ENCODE measurements at regions not wholly inside any gene's neighbourhood (a gene's known extent, or its start where the extent isn't known, plus 50 kb on each side); places are given as distances from the start of the nearest gene placed in this dataset.
"Not testable (repeated sequence)": the region's sequence is repeated elsewhere in the genome, so short reads cannot be mapped to it uniquely, and the experiment has no call there.

DNA sequence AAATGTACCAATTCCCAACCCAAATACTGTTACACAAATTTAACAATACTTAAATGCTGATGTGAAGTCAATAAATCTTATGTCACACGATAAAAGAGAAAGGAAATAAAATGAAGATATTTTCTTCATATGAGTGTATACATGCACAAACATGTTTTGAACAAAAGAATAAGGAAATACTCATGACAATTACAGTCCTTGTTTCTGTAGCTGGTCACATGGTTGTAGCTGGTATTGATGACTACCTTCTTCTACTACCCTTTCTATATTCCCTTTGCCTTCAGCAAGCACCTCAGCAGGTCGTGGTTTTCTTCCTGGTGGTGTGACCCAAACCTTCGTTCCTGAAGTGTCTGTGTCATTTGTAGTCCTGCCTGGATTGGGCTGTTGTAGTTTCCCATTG lies 269.2 kb downstream of the CALCRL start:
- H3K9ac ChIP-seq (ENCODE audit: low read depth, low read length); H3K4me1 ChIP-seq (ENCODE audit: insufficient read depth, low read length); H3K36me3 ChIP-seq (ENCODE audit: insufficient read depth, low read length); H3K9me3 ChIP-seq (ENCODE audit: control insufficient read depth, insufficient read depth, low read length): not testable (repeated sequence)

DNA sequence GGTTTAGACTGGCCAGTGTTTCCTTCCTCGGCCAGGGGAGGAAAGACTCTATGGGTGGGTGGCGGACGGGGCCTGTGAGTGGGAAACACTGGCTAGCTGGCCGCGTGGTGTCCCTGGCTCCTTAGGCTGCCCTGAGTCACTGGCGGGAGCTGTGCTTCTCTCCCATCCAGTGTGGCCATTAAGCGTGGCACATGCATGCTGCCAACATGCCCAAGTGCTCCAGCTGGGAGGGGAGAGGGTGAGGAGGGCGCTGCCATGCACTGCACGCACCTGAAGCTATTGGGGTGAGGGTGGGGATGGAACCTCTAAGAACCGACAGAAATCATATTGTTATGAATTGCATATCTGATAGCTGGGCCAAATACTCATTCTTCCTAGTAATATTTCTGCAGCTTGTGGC lies 270.8 kb downstream of the CALCRL start:
- no peak overlapping the region for H3K9ac ChIP-seq (ENCODE audit: low read depth, low read length)
- no peaks in the 10 kb centered on the region for H3K4me1 ChIP-seq (ENCODE audit: insufficient read depth, low read length)
- no peaks in the 10 kb centered on the region for H3K9me3 ChIP-seq (ENCODE audit: control insufficient read depth, insufficient read depth, low read length)
- H3K36me3 ChIP-seq (ENCODE audit: insufficient read depth, low read length) = no peaks in the 10 kb centered on the region

DNA sequence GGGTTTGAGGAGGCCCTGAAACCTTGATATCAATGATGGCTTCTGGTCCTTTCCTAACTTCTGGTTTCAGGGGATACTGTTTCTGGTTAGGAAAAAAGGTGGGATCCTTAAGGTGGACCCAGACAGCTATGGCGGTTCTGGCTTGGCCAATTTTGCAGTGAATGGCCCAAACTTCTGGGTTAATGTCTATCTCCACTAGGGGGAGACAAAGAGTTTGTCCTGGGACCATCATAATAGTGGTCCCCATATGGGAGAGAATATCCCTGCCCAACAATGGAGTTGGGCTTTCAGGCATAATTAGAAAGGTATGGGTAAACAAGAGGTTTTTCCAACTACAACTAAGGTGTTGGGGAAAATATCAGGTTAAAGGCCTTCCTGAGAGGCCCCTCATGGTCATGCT lies 273.5 kb downstream of the CALCRL start:
- Histone ChIP-seq H3K36me3 (ENCODE audit: insufficient read depth, low read length) (no peaks in the 10 kb centered on the region), H3K9ac (ENCODE audit: low read depth, low read length) (no peak overlapping the region), H3K4me1 (ENCODE audit: insufficient read depth, low read length) (no peaks in the 10 kb centered on the region), H3K9me3 (ENCODE audit: control insufficient read depth, insufficient read depth, low read length) (no peaks in the 10 kb centered on the region)

DNA sequence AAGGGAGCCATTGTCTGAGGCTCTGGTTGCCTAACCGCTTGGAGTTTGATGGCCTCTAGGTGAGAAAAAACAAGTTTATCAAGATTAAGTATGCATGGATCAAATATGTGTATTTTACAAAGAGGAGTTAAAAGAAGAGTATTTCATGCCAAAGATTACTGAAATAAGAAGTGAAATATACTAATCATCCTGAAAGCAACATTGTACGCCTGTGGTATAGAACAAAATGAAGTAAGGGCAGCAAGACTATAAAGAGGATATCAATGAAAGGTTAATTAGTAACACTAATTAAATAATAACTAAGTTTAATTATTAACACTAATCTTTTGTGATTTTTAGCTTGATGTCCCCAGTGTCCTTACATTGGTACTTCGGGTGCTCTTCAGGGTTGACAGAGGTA lies 276.7 kb downstream of the CALCRL start:
- Histone ChIP-seq H3K9ac (ENCODE audit: low read depth, low read length) (no peak overlapping the region), H3K4me1 (ENCODE audit: insufficient read depth, low read length) (no peaks in the 10 kb centered on the region), H3K36me3 (ENCODE audit: insufficient read depth, low read length) (no peaks in the 10 kb centered on the region), H3K9me3 (ENCODE audit: control insufficient read depth, insufficient read depth, low read length) (no peaks in the 10 kb centered on the region)

DNA sequence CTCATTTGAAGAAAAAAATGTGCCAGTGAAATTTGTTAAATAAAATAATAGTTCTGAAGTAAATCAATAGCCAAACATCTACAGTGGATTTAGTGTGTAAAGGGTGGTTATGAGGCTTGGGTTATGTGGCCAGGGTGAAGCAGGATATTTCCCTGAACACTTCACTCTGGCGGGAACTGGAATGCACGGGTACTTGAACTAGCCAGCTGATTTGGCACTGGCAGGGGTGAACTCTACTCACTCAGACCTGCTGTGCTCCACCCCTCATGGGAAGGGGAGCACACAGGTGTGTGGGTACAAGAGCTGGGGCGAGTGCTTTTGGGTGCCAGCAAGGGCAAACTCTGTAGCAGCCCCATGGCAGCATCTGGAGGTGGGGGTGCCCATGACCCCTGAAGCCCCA lies 278.2 kb downstream of the CALCRL start:
- Histone ChIP-seq H3K9me3 (ENCODE audit: control insufficient read depth, insufficient read depth, low read length) (no peaks in the 10 kb centered on the region), H3K36me3 (ENCODE audit: insufficient read depth, low read length) (no peaks in the 10 kb centered on the region), H3K4me1 (ENCODE audit: insufficient read depth, low read length) (no peaks in the 10 kb centered on the region), H3K9ac (ENCODE audit: low read depth, low read length) (no peak overlapping the region)

DNA sequence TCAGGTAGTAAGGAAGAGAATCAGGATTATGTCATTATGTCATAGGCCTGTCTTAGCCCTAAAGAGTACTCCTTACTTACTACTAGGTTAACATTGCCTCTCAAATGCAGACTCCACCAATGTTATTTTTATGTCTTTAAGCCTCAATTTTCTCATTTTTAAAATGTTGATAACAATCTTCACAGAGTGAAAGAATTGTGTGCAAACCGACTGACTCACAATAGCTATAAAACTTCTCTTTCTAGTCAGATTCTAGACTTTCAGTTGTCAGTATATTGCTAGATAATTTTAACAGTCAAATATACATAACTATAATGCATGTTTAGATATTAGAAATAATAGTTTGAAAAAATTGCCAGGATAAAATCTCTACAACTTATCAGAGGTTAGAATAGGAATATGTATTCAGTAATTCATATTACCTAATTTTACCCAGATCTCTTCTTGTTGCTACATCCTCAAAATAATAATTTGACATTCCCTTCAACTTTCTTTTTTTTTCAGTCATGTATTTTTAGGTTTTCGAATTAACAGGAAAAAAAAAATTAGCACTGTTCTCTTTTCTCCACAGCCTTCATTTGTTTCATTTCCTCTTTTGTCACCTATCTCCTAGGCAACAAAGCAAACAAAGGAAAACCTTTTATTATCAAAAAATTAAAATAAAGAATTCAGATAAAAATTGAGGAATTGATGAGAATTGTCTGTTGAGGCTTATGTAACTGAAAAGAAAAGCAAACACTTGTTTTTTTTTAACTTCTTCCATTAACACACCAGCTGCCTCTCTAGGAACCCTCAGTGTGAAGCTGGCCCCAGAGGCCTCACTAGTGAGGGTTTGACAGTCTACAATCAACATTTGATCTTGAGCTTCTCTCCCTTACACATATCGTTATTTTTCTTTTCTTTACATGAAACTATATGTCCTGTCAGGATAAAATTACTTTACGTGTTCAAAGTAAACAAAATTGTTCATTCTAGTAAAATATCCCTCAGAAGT lies 279.0 kb downstream of the CALCRL start:
- H3K9me3 ChIP-seq (ENCODE audit: control insufficient read depth, insufficient read depth, low read length) = no peaks in the 10 kb centered on the region
- H3K36me3 ChIP-seq (ENCODE audit: insufficient read depth, low read length) = no peaks in the 10 kb centered on the region
- no peak overlapping the region for H3K9ac ChIP-seq (ENCODE audit: low read depth, low read length)
- no peaks in the 10 kb centered on the region for H3K4me1 ChIP-seq (ENCODE audit: insufficient read depth, low read length)

DNA sequence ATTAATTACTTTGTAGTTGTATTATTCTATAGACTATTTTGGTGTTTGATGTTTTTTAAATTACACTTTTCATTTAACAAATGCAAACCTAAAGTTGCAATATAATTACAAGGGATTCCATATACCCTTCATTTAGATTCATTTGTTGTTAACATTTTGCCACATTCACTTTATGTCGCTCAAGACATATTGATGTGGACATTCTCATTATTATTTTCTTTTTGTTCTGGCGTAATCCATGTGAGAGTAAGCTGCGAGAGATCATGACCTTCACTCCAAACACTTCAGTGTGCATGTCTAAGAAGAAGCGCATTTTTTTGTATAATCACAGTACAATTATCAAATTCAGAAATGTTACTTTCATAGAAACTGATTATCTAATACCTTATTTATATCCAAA lies 280.6 kb downstream of the CALCRL start:
- no peak overlapping the region for H3K9ac ChIP-seq (ENCODE audit: low read depth, low read length)
- no peaks in the 10 kb centered on the region for H3K9me3 ChIP-seq (ENCODE audit: control insufficient read depth, insufficient read depth, low read length)
- no peaks in the 10 kb centered on the region for H3K4me1 ChIP-seq (ENCODE audit: insufficient read depth, low read length)
- H3K36me3 ChIP-seq (ENCODE audit: insufficient read depth, low read length) = no peaks in the 10 kb centered on the region

DNA sequence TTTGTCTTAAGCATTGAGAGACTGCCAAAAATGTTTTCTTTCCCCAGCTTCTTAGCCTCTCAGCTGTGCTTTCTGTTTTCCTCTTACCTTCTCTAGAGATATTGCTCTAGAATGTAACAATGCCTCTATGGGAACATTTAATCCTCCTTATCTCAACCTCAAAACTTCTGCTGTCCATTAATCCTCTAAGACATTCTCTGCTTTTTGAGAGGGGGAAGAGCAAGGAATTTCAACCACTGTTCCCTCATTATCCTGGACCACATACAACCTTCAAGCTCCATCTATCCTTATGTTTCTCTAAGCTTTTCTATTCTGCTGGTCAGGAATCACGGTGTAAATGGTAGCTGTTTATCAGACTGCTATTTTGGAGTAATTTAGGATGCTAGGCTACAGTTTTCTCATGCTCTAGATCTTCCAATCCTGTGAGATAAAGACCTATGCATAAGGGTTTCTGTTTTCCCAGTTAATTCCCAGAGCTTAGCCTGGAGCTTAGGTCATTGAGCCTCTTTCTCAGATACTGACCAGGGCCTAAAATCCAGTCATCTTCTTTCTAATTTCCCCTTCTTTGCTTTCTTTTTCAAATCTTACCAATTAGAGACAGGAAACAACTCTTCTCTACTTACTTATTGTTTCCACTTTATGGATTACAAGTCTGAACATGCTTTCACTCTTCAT lies 282.0 kb downstream of the CALCRL start:
- Histone ChIP-seq H3K36me3 (ENCODE audit: insufficient read depth, low read length) (no peaks in the 10 kb centered on the region), H3K9me3 (ENCODE audit: control insufficient read depth, insufficient read depth, low read length) (no peaks in the 10 kb centered on the region), H3K4me1 (ENCODE audit: insufficient read depth, low read length) (no peaks in the 10 kb centered on the region), H3K9ac (ENCODE audit: low read depth, low read length) (no peak overlapping the region)

DNA sequence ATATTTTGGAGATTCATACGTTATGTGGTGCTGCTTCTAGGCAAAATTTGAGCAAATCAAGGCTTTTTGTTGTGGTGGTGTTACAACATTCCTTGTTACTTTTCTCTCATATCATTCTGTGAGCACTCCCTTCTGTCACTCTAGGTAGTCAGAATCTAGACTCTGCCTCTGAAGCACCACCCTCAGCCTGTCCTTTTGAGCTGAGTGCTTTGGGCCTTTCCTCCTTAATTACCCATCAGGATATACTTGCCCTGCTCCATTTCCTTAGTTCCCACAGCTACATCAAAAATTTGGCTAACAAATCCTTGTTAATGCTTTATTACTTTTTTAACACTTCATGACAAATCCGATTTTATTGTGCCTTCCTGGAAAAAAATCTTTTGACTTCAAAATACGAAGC lies 289.6 kb downstream of the CALCRL start:
- Histone ChIP-seq H3K9ac (ENCODE audit: low read depth, low read length) (no peak overlapping the region), H3K36me3 (ENCODE audit: insufficient read depth, low read length) (no peaks in the 10 kb centered on the region)

DNA sequence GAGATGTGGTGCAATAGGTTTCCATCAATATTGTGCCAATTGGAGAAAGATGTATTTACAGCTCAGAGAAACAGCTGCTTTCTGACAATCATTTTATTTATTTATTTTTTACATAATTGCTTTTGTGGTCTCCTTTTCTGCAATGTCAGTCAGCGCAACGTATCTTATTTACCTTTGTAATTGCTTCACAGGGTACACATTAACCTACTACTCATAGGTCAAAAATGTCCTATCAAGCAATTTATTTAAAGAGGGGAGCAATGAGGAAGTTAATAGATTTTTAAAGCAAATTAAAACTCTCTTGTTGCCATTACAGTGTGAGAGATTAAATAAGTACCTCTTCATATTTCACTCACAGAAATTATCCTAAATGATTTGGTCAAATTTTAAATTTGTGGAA lies 291.0 kb downstream of the CALCRL start:
- H3K36me3 ChIP-seq (ENCODE audit: insufficient read depth, low read length) = no peaks in the 10 kb centered on the region
- H3K4me1 ChIP-seq (ENCODE audit: insufficient read depth, low read length) = no peaks in the 10 kb centered on the region

More for the DNA sequence above, 289.6 kb downstream of the CALCRL start:
- peaks cover 15% of the 10 kb centered on the region; the same call in 1 of the 2 replicates for H3K9me3 ChIP-seq (ENCODE audit: control insufficient read depth, insufficient read depth, low read length)
- H3K4me1 ChIP-seq (ENCODE audit: insufficient read depth, low read length) = no peaks in the 10 kb centered on the region

DNA sequence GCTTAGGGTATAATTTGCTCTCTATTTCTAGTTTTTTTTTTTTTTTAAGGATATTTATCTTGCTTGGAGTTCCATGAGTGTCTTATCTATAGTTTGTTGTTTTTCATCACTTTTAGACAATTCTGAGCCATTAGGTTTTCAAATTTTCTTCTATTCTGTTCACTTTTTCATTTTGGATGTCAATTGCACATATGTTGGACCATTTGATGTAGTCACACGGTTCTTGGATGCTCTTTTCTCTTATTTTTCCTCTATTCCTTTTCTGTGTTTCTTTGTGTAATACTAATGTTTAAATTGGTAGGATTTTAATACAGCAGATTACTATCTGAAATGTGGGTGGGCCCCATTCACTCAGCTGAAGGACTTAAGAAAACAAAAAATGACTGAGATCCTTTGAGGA lies 292.6 kb downstream of the CALCRL start:
- Histone ChIP-seq H3K9ac (ENCODE audit: low read depth, low read length) (no peak overlapping the region), H3K9me3 (ENCODE audit: control insufficient read depth, insufficient read depth, low read length) (peaks cover 15% of the 10 kb centered on the region; the same call in 1 of the 2 replicates), H3K36me3 (ENCODE audit: insufficient read depth, low read length) (no peaks in the 10 kb centered on the region), H3K4me1 (ENCODE audit: insufficient read depth, low read length) (no peaks in the 10 kb centered on the region)

More for the DNA sequence above, 291.0 kb downstream of the CALCRL start:
- Histone ChIP-seq H3K9me3 (ENCODE audit: control insufficient read depth, insufficient read depth, low read length) (peaks cover 15% of the 10 kb centered on the region; the same call in 1 of the 2 replicates), H3K9ac (ENCODE audit: low read depth, low read length) (no peak overlapping the region)

DNA sequence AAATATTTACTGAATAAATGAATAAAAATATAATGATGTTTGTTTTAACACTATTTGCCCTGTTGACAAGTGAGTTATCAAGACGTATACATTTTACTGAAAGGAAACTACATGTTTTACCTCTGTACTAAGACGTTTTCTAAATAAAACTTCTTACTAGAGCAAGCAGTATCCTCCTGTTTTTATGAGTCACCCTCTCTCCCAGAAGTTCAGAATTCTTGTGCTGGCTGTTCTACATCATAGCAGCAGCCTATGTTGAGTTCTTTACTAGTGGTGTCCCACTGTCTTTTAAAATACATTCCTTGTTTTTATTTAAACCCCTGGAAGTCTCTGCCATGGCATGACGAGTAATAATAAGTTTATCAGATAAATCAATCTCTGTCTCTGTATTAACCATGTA lies 297.4 kb downstream of the CALCRL start:
- Histone ChIP-seq H3K4me1 (ENCODE audit: insufficient read depth, low read length) (no peaks in the 10 kb centered on the region), H3K9me3 (ENCODE audit: control insufficient read depth, insufficient read depth, low read length) (peaks cover 3% of the 10 kb centered on the region; the same call in 1 of the 2 replicates), H3K9ac (ENCODE audit: low read depth, low read length) (no peak overlapping the region), H3K36me3 (ENCODE audit: insufficient read depth, low read length) (no peaks in the 10 kb centered on the region)

DNA sequence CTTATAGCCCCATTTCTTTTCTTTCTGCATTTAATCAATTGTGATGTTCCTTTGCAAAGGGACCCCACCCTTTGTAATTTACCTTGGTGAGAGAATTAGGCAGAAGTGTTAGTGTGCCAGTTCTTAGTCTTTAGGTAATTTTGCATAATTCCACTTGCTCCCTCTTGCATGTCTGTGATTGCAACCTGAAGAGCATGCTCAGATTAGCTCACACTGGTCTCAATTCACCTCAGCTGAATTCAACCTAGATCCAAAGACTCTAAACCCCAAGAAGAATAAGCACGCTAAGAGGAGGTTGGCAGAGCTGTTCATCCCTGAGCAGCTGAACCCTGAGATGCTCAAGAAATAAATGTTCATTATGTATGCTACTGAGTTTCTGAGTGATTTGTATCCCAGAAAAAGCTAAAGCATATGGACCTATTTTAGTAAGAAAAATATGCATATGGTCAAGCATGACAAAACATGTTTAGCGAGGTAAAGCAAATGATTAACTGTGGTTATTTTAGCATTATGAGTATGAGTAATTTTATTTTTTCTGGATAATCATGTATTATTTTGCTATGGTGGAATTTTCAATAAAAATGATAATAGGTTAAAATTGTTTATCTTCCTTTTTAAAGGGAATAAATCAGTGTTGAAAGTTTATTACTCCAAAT lies 299.2 kb upstream of the ZSWIM2 start:
- Histone ChIP-seq H3K4me1 (ENCODE audit: insufficient read depth, low read length) (no peaks in the 10 kb centered on the region), H3K9ac (ENCODE audit: low read depth, low read length) (no peak overlapping the region), H3K9me3 (ENCODE audit: control insufficient read depth, insufficient read depth, low read length) (no peaks in the 10 kb centered on the region), H3K36me3 (ENCODE audit: insufficient read depth, low read length) (no peaks in the 10 kb centered on the region)

DNA sequence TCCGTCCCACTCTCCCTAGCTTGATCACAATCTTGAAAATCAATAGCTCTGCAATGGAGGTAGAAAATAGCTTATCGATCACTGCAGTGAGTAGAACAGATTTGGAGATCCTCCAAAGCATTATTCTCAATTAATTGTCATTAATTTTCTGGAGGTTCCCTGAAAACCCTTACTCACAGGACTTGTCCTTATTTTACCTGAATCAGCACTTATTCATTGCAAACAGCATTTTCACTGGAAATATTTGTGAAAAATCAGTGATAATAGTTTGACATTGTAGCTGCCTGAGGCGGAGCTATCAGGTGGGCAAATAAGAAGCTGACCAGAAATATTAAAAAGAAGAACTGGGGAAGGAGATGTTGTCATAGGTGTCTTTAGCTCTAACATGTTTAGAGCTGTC lies 294.6 kb upstream of the ZSWIM2 start:
- H3K9me3 ChIP-seq (ENCODE audit: control insufficient read depth, insufficient read depth, low read length) = 0 out of 2 replicates have a peak, but pooled peaks cover 2% of the 10 kb centered on the region
- no peaks in the 10 kb centered on the region for H3K4me1 ChIP-seq (ENCODE audit: insufficient read depth, low read length)
- H3K36me3 ChIP-seq (ENCODE audit: insufficient read depth, low read length) = no peaks in the 10 kb centered on the region
- H3K9ac ChIP-seq (ENCODE audit: low read depth, low read length) = no peak overlapping the region
